Esophagus muscularis mucosa (tissue), 4 donors: ENCODE measurements at regions not wholly inside any gene's neighbourhood (a gene's known extent, or its start where the extent isn't known, plus 50 kb on each side); places are given as distances from the start of the nearest gene placed in this dataset.

Experiments used
- DNase-seq: peaks from one replicate; pipeline ENCODE4 v3.0.0-alpha.2; 2017; ENCODE audit errors: extremely low spot score
- H3K27ac ChIP-seq, 4 donors: fragments of 200-600 bp; sonication (generic); replicated peaks in 1 of 4; 1 replicate in 3 of 4; 2 replicates in 1 of 4; pipeline ENCODE4 v1.5.1; 2016 to 2019; ENCODE audit warnings: mild to moderate bottlenecking in 1 of 4
- H3K27me3 ChIP-seq, 4 donors: fragments of 200-600 bp; sonication (generic); one replicate each; pipeline versions ENCODE4 v1.5.1 to v1.6.0; 2016 to 2019
- H3K36me3 ChIP-seq, 4 donors: fragments of 200-600 bp; sonication (generic); one replicate each; pipeline ENCODE4 v1.5.1; 2016 to 2019
- H3K4me1 ChIP-seq, 4 donors: fragments of 200-600 bp; sonication (generic); one replicate each; pipeline ENCODE4 v1.5.1; 2016 to 2019
- H3K4me3 ChIP-seq, 4 donors: fragments of 200-600 bp; sonication (generic); 1 replicate in 2 of 4; 2 replicates in 2 of 4; pipeline ENCODE4 v1.5.1; 2016 to 2019; ENCODE audit warnings: mild to moderate bottlenecking in 4 of 4, moderate library complexity in 1 of 4
- H3K9me3 ChIP-seq, 4 donors: fragments of 200-600 bp; sonication (generic); 1 replicate in 3 of 4; 2 replicates in 1 of 4; pipeline ENCODE4 v1.5.1; 2016 to 2019
- CTCF ChIP-seq, 3 experiments: fragments of 200-600 bp in 2 of 3; fragments of 450-650 bp in 1 of 3; sonication (generic) in 2 of 3; IDR thresholded peaks; one replicate each; pipeline ENCODE4 v1.5.1; 2017 to 2019; ENCODE audit warnings: antibody characterized with exemption in 3 of 3, mild to moderate bottlenecking in 2 of 3, moderate library complexity in 1 of 3
- EP300 ChIP-seq: sonication (generic); formaldehyde crosslinking; IDR thresholded peaks from one replicate; pipeline ENCODE4 v1.6.1; 2017; ENCODE audit warnings: antibody characterized with exemption
- POLR2A ChIP-seq: fragments of 450-650 bp; IDR thresholded peaks from one replicate; pipeline ENCODE4 v1.6.1; 2017; ENCODE audit warnings: antibody characterized with exemption, moderate library complexity, mild to moderate bottlenecking, low read depth
- POLR2AphosphoS5 ChIP-seq, 2 donors: sonication (generic); formaldehyde crosslinking; IDR thresholded peaks; one replicate each; pipeline ENCODE4 v1.6.1; 2017; ENCODE audit warnings: antibody characterized with exemption in 2 of 2
- WGBS: methylation state at CpG from one replicate; pipeline ENCODE4 v1.1.5; 2018; 5-methylcytosine and 5-hydroxymethylcytosine counted together
- intact Hi-C: fragments of 100-400 bp; cut with DNase I; formaldehyde crosslinking; loops from one replicate; pipeline ENCODE4 v1.15.1; 2023

GRCh38 chr2:195406886-195407603, 250.0 kb upstream of the SLC39A10 start:
- H3K27me3 ChIP-seq: no peaks in the 10 kb centered on the region
- TF ChIP-seq POLR2AphosphoS5 (IDR thresholded peaks at IDR 0.05) (no peak), CTCF (IDR thresholded peaks at IDR 0.05) (no peak), POLR2A (no peak), EP300 (no peak)
- no peak for DNase-seq
- intact Hi-C loops: no loop called here
- H3K27ac ChIP-seq: no peak overlapping the region
- H3K4me3 ChIP-seq: no peak overlapping the region
- no peaks in the 10 kb centered on the region for H3K9me3 ChIP-seq
- H3K4me1 ChIP-seq: no peaks in the 10 kb centered on the region
- 90% methylated on average over 13 of the region's 13 CpGs for WGBS
- no peaks in the 10 kb centered on the region for H3K36me3 ChIP-seq

- Histone ChIP-seq H3K4me1 (no peaks in the 10 kb centered on the region), H3K27me3 (no peaks in the 10 kb centered on the region), H3K27ac (no peak overlapping the region), H3K4me3 (no peak overlapping the region), H3K36me3 (no peaks in the 10 kb centered on the region), H3K9me3 (no peaks in the 10 kb centered on the region)
- 70% methylated on average over 2 of the region's 2 CpGs for WGBS
- intact Hi-C loops: no loop called here
- TF ChIP-seq POLR2A (no peak), POLR2AphosphoS5 (IDR thresholded peaks at IDR 0.05) (no peak), EP300 (no peak), CTCF (IDR thresholded peaks at IDR 0.05) (no peak)
- no peak for DNase-seq
Measured at GRCh38 chr2:195404651-195405050, 252.4 kb upstream of the SLC39A10 start.

- H3K9me3 ChIP-seq: no peaks in the 10 kb centered on the region
- no peak overlapping the region for H3K27ac ChIP-seq
- H3K4me1 ChIP-seq: no peaks in the 10 kb centered on the region
- H3K36me3 ChIP-seq: no peaks in the 10 kb centered on the region
- DNase-seq: no peak
- intact Hi-C loops: no loop called here
- no peak for TF ChIP-seq CTCF (IDR thresholded peaks at IDR 0.05)
- no peak for TF ChIP-seq EP300
- no peak for TF ChIP-seq POLR2AphosphoS5 (IDR thresholded peaks at IDR 0.05)
- TF ChIP-seq POLR2A: no peak
- H3K27me3 ChIP-seq: no peaks in the 10 kb centered on the region
- WGBS: 76% methylated on average over 2 of the region's 2 CpGs
- no peak overlapping the region for H3K4me3 ChIP-seq
Measured at GRCh38 chr2:195396479-195396878, 260.5 kb upstream of the SLC39A10 start.

GRCh38 chr2:195395362-195395761, 261.7 kb upstream of the SLC39A10 start:
- TF ChIP-seq POLR2A (no peak), EP300 (no peak), POLR2AphosphoS5 (IDR thresholded peaks at IDR 0.05) (no peak), CTCF (IDR thresholded peaks at IDR 0.05) (no peak)
- Histone ChIP-seq H3K4me3 (no peak overlapping the region), H3K27me3 (no peaks in the 10 kb centered on the region), H3K4me1 (no peaks in the 10 kb centered on the region), H3K27ac (no peak overlapping the region), H3K36me3 (no peaks in the 10 kb centered on the region), H3K9me3 (no peaks in the 10 kb centered on the region)
- intact Hi-C loops: no loop called here
- no peak for DNase-seq
